GM06990 (cell line): ENCODE measurements at regions not wholly inside any gene's neighbourhood (a gene's known extent, or its start where the extent isn't known, plus 50 kb on each side); places are given as distances from the start of the nearest gene placed in this dataset.

Source experiments
- DNase-seq: peaks from one replicate; pipeline ENCODE4 v3.0.0-alpha.2; 2011; ENCODE audit not compliant: insufficient read length; ENCODE audit errors: extremely low read depth
- H3K27me3 ChIP-seq: replicated peaks from 2 replicates; pipeline ENCODE4 v1.6.0; 2011; ENCODE audit warnings: low read length; ENCODE audit not compliant: control insufficient read depth, insufficient read depth
- H3K36me3 ChIP-seq: 2 replicates; pipeline ENCODE4 v1.5.1; 2011; ENCODE audit warnings: low read length; ENCODE audit not compliant: control insufficient read depth, insufficient read depth
- H3K4me3 ChIP-seq: replicated peaks from 2 replicates; pipeline ENCODE4 v1.5.1; 2011; ENCODE audit warnings: low read depth, mild to moderate bottlenecking, control low read depth, low read length
- CTCF ChIP-seq: IDR thresholded peaks from 2 replicates; pipeline ENCODE4 v1.5.1; 2011; ENCODE audit warnings: low read length, control low read depth, mild to moderate bottlenecking, inconsistent platforms; ENCODE audit not compliant: insufficient read depth, poor library complexity, severe bottlenecking

- H3K27me3 ChIP-seq, result no peaks in the 10 kb centered on the region
- no peak for DNase-seq
- no peaks in the 10 kb centered on the region for H3K36me3 ChIP-seq
- TF ChIP-seq CTCF, result no peak
- H3K4me3 ChIP-seq, result no peak overlapping the region
These were observed 169.9 kb downstream of the AASDH start for GRCh38 chr4:56217343-56217890.

GRCh38 chr4:56215901-56216300, 171.4 kb downstream of the AASDH start:
- TF ChIP-seq CTCF, result no peak
- no peaks in the 10 kb centered on the region for H3K36me3 ChIP-seq
- DNase-seq, result no peak
- H3K27me3 ChIP-seq, result no peaks in the 10 kb centered on the region
- no peak overlapping the region for H3K4me3 ChIP-seq

- no peak overlapping the region for H3K4me3 ChIP-seq
- no peaks in the 10 kb centered on the region for H3K36me3 ChIP-seq
- no peaks in the 10 kb centered on the region for H3K27me3 ChIP-seq
- DNase-seq, result no peak
- TF ChIP-seq CTCF, result no peak
These were observed 172.0 kb downstream of the AASDH start for GRCh38 chr4:56215141-56215783.

GRCh38 chr4:56213543-56213942, 173.7 kb downstream of the AASDH start:
- DNase-seq, result no peak
- no peaks in the 10 kb centered on the region for H3K36me3 ChIP-seq
- no peak overlapping the region for H3K4me3 ChIP-seq
- no peak for TF ChIP-seq CTCF
- no peaks in the 10 kb centered on the region for H3K27me3 ChIP-seq

GRCh38 chr4:56212774-56213173, 174.5 kb downstream of the AASDH start:
- Histone ChIP-seq H3K27me3 (no peaks in the 10 kb centered on the region), H3K36me3 (no peaks in the 10 kb centered on the region), H3K4me3 (no peak overlapping the region)
- no peak for DNase-seq
- no peak for TF ChIP-seq CTCF

- H3K36me3 ChIP-seq, result no peaks in the 10 kb centered on the region
- H3K27me3 ChIP-seq, result no peaks in the 10 kb centered on the region
- H3K4me3 ChIP-seq, result no peak overlapping the region
- no peak for TF ChIP-seq CTCF
- DNase-seq, result no peak
These were observed 176.1 kb downstream of the AASDH start for GRCh38 chr4:56211202-56211601.
